HG03378 (cell line): ENCODE measurements at regions not wholly inside any gene's neighbourhood (a gene's known extent, or its start where the extent isn't known, plus 50 kb on each side); places are given as distances from the start of the nearest gene placed in this dataset.

Source experiments
- ATAC-seq: cut with Tn5 transposase; IDR thresholded peaks from one replicate; pipeline ENCODE4 v1.9.1; 2021; ENCODE audit warnings: mild to moderate bottlenecking, moderate library complexity; ENCODE audit not compliant: unreplicated experiment

DNA sequence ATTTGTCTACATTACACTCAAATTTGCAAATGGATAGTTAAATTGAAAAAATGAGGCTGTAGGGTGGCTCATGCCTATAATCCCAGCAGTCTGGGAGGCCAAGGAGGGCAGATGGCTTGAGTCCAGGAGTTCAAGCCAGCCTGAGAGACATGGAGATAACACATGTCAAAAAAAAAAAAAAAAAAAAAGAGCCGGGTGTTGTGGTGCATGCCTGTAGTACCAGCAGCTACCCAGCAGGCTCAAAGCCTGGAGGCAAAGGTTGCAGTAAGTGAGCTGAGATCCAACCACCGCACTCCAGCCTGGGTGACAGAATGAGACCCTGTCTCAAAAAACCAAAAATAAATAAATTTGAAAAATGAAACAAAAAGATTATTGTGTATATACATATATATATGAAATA, 119.9 kb upstream of the MGAT4C start:
- ATAC-seq, result no peak

GRCh38 chr12:86373813-86374212, 117.6 kb upstream of the MGAT4C start:
- no peak for ATAC-seq

GRCh38 chr12:86367137-86367536, 110.9 kb upstream of the MGAT4C start:
- no peak for ATAC-seq

GRCh38 chr12:86349196-86349595, 93.0 kb upstream of the MGAT4C start:
- ATAC-seq, result no peak

DNA sequence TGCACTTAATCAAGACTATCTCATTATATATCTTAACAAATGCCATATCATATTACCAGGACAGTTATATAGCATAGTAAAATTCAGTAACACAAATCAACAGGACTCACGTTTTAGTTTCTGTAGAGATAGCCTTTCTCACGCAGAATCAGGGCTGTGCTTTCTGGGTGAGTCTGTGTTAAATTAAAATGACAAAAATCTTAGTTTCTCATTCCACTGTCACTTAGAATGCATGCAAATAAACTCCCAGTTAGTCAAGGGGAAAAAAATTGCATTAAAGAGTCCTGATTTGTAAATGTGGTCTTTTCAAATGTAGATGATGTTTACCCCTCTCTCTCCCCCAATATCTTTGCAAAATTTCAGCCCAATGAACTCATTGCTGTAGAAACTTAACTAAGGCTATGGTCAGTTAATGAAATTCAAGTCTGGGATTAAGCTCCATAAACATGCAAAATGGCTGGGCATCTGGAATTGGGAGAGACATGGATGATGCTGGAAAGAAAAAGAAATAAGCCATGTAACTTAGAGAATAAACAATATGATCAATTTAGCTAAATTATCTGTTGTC, 77.8 kb upstream of the MGAT4C start:
- ATAC-seq, result no peak

- no peak for ATAC-seq
These were observed 75.3 kb upstream of the MGAT4C start for GRCh38 chr12:86331457-86331856.

GRCh38 chr12:86331012-86331411, 74.8 kb upstream of the MGAT4C start:
- ATAC-seq, result no peak

DNA sequence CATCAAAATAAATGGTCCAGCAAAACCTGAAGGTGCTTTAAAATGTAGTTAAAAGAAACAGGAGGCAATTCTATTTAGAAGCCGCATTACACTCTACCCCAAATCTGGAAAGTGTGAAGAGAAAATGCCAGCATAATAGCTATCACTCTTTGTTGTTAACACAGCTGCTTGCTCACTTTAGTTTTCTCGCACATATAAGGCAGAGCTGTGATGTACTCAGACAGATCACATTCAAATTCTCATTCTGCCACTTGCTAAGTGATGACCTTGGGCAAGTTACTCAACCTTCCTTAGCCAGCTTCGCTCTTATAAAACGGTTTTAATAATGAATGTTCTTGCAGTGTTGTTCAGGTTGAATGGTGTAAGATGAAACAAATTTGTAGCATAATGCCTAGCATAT, 56.0 kb upstream of the MGAT4C start:
- ATAC-seq, result no peak
